Embryonic facial prominence (tissue), 1 donor: ENCODE measurements at regions not wholly inside any gene's neighbourhood (a gene's known extent, or its start where the extent isn't known, plus 50 kb on each side); places are given as distances from the start of the nearest gene placed in this dataset.
"Not testable (repeated sequence)": the region's sequence is repeated elsewhere in the genome, so short reads cannot be mapped to it uniquely, and the experiment has no call there.

ENCODE experiments used
- DNase-seq: peaks from one replicate; pipeline ENCODE4 v3.0.0-alpha.2; 2016; ENCODE audit errors: extremely low spot score

DNA sequence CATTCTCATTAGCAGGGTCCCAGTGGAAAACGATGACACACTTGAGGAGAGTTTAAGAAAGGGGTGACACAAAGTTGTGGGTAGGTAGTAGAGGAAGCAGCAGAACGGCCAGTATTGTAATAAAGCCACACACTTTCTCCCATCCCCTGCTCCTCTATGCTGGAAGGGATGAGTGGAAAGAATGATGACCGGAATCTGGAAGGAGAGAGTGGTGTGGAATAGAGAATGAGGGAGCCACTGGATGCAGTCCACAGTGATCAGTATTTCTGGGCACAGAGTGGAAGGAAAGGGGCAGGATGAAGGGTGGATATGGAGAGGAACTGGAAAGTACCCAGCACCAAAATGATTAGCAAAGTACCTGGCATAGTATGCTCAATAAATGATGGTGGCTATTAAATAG lies 133.8 kb upstream of the DAB2 start:
- no peak for DNase-seq

DNA sequence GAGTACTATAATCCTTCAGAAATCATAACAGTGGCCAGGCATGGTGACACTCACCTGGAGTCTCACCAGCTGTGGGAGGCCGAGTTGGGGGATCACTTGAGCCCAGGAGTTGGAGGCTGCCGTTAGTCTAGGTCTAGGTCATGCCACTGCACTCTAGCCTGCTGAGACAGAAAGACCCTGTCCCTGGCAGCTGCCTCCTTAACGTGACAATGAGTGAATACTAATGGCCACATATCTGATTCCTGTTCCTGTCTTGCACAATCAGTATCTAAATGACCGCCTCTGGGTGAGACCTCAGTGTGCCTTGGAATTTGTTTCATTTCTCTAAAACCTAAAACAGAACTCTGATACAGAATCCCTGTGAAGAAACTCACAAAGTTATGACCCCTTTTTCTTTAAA lies 131.0 kb upstream of the DAB2 start:
- no peak for DNase-seq

DNA sequence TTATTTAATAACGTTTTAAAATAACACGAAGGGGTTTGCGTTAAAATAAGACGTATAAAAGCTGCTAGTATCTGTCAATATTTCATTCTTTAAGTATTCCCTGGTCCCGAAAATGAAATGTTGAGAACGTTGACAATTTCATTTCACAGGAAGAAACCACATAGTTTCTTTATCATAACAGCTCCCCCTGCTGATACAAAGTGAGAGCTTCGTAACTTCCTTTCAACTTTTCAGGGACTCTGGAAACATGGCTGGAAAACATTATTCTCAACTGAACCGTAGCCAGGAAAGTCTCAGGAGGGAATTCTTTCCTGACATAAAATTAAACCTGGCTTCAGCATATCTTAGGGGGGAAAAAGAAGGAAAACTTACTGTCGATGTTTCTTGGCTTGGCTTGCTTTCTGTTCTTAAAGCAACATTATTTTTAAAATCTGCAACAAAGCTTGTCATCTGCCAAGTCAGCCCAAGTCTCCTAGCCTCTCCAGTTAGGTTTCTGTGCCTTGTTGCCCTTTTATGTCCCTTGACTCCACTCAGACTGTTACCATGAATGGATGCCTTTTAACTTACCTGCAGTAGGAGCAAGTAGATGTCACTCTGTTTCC lies 122.9 kb upstream of the DAB2 start:
- DNase-seq = peak; percentile 82

DNA sequence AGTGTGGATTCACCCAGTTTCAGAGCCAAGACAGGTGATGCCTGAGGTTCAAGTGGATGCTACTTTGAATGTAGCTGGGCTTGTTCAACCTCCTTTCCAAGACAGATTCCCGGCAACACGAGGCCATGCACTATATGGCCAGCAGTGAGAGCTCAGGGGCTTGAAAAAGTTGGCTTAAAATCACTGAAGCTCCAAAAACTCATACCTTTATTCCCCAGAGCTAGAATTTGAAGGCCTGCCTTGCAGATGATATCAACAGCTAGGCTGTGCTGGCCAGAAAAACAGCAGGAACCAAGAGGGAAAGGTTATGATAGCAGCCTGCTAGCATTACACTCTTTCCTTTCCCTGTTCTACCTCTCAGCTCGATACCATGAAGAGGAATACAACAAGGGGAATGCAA lies 120.2 kb upstream of the DAB2 start:
- no peak for DNase-seq

DNA sequence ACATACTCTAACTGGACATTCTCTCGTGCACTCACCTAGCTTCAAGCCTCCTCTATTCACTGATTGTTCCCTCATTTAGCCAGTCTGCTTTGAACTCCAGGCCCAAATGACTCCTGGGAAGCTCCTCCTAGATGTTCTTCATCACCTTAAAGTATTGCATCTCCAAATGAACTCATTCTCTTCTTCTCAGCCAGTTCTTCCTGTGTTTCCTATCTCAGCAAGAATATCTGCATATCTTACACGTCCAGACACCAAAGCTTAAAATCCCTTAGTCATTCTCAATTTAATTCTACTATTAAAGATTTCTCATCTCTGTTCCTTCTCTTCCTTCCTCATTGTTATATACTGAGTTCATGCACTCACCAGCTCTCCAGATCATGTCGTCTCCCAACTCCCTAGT lies 118.6 kb upstream of the DAB2 start:
- no peak for DNase-seq

DNA sequence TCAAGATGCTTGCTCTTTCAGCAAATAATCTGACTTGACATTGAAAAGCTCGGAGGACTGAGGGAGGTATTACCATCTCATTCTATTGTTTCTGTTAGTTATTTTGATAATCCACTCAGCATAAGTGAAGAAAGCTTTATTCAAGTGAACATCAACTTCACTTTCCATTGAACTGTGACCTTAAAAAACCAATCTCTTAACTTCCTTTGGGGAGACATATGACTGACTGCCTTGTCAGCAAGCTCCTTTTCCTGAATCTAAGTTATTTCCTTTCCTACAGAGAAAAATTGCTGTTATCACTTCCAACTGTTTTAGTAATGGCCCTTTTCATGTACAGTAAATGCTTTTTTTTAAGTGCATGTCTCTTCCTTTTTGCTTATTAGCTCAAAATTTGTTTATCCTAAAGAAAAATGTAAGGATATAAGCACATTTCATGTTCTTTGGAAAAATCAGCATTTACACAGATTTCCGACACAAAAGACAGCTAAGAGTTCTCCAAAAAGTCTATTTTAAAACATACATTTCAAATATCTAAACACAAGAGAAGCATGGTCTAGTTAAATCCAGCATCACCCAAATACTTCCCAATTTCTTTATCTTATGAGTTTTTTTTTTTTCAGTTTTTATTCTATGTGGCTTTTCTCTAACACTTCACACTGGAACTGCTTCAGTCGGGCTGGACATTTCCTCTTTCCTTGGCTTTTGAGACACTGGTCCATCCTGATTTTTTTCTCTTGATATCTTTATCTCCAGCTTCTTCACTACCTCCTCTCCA lies 117.9 kb upstream of the DAB2 start:
- no peak for DNase-seq

DNA sequence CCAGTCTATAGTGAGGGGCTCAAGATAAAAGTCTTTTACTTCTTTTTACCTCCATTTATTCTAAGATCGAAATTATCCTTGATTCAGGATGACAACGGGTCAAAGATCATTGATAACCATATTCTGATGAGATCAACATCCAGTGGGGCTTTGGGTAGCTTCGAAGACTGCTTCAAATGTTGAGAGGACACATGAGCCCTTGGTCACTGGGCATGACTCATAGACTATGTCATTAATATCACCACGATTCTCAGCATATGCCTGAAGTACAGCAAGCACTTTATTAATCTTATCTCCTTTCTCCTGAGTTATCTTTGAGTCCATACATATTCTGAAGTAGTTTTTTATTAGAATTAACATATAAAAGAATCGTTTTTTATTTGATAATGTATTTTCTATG lies 117.1 kb upstream of the DAB2 start:
- no peak for DNase-seq

DNA sequence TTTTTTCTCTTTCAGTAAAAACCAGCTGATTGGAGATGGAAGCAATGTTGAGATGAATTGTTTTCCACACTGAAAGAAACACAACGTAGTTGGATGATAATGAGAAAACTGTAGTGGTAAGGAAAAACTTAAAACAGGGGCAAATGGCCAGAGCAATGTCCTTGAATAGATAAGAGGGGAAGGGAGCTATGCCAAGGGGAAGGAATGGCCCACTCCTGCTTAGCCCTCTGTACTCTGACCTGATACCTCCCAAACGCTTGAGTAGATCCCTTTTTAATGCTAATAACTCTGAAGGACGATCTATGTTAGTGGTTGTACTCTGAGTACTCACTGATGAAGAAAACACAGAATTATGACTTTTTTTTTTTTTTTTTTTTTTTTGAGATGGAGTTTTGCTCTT lies 114.7 kb upstream of the DAB2 start:
- DNase-seq = no peak

DNA sequence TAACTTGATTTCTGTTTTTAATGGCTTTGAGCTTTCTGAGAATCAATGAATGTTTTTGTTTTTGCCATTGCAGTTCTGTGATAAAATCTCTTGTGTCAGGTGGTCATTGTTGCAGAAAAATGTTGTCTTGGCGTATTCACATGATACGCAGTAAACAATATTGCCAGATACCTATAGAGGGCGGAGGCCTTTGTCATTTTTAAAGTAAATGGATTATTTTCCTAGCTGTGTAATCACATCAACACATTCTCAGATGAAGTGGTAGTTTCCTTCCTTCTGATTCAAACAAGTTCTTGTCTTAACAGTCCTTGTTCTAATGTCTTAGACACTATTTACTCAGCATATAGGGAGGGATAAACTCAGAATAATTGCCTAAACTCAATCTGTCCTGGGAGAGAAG lies 109.9 kb upstream of the DAB2 start:
- no peak for DNase-seq

DNA sequence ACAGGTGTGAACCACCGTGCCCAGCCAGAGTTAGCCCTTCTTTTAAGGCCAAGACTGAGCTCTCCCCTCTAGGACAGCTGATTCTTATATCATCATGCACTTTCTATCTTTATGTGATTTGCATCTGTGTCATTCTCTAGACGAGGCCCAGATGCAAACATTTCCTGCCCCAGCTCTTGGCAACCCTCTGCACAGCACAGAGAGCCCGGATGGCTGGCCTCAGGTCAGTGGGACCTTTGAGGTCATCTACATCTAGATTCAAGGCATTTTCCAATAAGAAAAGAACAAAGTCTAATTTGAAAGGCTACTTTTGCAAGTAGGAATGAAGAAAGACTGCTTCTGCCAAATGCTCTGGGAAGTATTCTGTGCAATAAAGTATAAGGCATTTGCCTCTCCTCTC lies 109.0 kb upstream of the DAB2 start:
- no peak for DNase-seq

DNA sequence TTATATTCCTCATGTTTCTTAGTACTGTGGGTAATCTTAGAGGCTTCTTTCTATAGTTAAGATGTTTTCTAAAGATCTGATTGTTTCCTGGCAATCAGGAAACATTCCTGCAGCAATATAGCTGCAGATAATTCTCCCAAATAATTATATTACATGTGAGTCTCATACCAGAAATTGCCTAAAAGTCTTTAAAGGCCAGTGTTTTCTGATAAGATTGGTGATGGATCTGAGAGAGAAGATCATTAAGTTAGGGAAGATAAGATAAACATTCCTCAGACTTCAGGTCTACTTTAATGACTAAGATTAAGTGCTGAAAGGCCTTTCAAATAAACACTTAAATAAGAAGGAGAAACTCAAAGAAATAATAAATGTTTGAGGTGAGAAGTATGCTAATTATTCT lies 107.7 kb upstream of the DAB2 start:
- no peak for DNase-seq

DNA sequence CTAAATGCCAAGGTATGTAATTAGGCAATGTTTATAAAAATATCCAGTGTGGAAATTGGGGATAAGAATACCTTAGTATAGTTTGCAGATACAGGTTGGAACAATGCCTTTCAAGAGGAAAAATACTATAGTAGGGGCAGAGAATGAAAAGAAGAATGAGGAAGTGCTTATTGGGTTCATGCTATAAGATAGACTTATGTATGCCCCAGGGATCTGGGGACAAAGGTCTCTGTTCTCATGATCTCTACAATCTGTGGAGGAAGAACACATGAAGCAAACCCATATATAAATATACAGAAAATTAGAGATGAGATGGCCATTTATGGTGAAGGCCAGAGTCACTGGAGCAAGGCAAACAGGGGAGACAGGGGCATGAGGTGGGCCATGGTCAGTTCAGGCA lies 106.5 kb upstream of the DAB2 start:
- no peak for DNase-seq

DNA sequence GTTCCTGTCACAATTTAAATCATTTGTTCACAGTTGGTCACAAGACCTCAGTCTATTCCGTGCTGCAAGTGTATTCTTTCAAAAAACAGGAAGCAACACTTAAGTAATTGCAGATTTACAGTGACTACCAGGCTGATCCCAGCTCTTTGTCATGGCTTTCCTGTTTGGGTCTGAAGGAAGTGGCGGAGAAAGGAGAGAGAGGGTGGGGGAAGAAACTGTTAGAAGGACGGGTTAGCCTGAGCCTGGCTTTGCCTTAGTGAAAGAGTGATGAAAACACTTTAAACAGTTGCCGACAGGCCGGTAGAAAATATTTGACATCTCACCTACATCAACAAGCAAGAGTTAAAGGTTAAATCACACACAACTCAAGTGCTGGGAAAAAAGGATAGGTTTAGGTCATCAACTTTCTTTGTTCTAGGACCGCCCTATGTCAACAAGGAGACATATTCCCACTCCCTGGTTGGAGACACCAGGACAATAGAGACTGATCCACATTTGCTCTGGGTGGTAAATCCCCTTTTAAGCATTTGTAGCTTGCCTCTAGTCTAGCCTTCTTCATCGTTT lies 102.2 kb upstream of the DAB2 start:
- DNase-seq = no peak

DNA sequence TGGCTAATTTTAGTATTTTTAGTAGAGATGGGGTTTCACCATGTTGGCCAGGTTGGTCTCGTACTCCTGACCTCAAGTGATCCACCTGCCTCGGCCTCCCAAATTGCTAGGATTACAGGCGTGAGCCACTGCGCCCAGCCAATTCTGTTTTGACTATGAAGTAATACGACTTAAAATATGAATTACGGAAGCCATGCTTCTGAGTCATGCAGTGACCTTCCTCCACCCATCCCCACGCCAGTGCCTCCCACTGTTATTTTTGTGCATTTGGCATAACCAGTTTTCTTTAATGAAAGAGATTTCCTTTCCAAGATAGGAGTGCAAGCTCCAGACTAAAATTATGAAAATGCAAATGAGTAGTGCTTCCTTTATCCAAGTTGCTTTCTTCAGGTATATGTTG lies 101.0 kb upstream of the DAB2 start:
- DNase-seq = not testable (repeated sequence)

DNA sequence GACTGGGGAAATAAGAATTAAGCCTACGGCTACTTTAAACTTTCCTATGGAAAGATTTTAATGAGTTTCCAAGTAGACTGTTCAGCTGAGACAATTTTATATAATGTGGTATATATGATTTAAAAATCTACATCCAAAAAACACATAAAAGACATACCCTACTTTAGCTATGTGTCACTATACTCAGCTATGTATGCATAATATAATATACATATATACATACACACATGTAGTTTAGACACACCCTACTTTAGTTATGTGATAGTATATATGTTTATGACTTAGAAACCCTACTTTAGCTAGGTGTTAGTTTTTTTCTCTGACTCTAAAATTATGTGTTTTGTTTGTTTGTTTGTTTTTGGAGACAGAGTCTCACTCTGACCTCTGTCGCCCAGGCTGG lies 100.5 kb upstream of the DAB2 start:
- no peak for DNase-seq

DNA sequence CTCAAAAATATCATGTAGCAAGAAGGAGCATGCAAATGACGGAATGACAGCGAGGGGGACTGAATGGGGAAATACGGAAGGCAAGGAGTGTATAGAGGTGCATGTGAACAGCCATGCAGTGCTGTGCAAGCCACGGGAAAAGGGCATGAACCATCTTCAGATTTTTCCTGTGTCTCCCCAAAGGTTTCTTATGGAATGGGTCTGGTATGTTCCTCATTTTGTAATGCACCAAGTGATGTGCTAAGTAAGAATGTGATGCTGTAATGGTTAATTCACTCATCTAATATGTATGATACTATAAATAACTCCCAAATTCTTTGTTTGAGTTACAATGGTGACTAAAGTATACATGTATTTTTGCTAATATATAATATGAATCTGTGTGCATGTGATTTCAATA lies 99.0 kb upstream of the DAB2 start:
- no peak for DNase-seq

DNA sequence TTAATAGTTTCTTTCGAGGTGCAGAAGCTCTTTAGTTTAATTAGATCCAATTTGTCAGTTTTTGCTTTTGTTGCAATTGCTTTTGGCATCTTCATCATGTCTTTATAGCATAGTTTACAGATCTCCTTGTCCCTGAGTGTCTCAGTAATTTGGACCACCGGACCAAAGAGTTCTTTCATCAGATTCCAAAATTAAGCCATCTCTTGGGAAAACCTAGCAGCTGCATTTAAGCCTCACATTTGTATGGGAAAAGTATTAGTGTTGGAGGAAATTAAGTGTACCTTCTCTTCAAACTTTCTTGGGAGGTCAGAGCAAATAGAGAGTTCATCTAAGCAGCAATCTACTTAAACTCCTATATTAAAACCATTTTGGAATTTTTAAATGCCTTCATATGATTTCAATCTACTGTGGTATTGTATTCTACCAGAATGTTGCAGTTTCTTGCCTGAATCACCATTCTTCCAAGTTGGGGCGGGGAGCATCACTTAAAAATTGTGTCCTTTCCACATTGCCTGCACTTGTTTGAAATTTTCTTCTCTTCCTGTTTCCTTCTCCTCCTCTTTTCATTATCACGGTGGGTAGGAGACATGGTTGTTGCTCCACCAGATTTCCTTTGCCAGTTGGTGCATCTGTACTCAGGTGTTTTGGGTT lies 97.3 kb upstream of the DAB2 start:
- no peak for DNase-seq

DNA sequence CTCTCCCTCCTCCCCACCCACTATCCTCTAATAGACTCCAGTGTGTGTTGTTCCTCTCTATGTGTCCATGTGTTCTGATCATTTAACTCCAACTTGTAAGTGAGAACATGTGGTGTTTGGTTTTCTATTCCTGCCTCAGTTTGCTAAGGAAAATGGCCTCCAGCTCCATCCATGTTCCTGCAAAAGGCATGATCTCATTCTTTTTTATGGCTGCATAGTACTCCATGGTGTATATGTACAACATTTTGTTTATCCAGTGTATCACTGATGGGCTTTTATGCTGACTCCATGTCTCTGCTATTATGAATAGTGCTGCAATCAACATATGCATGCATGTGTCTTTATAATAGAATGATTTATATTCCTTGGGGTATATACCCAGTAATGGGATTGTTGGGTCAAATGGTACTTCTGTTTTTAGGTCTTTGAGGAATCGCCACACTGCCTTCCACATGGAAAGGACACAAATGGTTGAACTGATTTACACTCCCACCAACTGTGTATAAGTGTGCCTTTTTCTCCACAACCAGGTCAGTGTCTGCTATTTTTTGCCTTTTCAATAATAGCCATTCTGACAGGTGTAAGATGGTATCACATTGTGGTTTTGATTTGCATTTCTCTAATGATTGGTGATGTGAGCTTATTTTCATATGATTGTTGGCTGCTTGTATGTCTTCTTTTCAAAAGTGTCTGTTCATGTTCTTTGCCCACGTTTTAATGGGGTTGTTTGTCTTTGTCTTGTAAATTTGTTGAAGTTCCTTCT lies 96.5 kb upstream of the DAB2 start:
- no peak for DNase-seq

DNA sequence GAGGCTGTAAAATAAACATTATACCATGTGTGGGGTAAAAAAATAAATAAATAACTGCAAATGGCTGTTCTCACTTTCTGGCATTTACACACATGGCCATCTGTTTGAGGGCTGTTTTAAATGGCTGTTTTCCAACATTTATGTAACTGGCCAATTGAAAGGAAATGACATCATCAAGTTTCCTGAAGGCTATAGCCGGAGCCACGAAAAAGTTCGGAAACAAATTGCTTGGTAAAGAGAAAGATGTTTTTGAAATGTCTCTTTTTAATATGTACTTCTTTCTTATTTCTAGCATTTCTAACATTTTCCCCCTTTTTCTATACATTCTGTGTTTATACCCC lies 95.4 kb upstream of the DAB2 start:
- DNase-seq = peak; percentile 60

DNA sequence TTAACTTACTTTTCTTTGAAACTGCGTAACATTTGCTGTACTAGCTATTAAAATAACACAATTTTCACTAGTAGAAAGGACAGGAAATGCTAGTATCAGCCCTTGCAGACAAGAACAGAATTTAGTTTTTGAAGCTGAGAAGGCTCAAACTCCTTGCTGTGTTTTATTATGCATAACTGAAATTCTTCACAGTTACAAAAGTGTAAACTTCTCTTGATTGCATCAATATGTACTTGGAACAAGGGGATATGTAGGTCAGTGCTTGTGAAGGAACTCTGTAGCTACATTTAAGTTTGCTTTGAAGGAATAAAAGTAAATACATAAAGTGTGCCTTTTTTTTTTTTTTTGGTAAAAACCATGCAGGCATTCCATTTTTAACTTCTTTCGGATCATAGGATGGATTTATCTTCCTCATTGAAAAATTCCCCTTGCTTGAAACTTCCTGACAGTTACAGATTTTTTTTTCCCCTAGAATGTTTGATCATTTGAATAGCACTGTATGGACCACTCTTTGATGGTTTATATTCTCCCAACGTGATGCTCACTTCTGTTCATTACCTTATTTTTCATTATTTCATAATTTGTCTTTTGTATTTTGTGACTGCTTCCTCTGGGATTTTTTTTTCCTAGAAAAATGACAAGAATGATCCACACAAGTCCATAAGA lies 94.9 kb upstream of the DAB2 start:
- DNase-seq = no peak

DNA sequence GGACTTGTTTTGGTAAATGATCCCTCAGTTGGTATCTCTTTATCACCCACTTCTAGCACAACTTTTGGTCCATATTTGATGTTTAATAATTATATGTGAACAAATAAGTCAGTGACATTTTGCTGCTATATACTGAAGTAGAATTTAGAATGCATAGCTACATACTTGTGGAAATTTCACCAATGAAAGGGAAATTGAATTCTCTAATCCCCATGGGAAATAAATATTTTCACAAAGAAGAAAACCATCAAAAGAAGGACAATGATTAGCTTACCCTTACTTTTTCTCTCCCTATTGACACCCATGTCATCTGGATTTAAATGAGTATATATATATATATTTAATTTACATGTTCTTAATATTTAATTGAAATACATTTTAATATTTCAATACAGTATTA lies 94.3 kb upstream of the DAB2 start:
- no peak for DNase-seq

DNA sequence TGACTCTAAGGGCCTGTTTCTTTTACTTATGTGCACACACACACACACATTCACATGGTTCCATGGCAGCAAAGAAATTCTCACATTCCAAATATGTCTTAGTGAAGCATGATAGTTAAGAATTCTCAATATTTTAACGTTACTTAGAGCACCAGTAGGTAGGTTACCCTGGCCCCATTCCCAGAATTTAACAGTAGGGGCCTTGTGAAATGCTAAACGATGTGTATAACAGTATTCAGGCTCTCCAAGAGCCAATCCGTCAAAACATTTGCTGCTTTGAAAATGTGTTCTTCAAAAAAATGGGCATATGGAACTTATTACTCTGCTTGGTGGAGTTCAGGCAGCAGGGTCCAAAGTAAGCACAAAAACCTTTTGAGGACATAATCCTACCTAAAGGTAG lies 93.7 kb upstream of the DAB2 start:
- peak; percentile 68 for DNase-seq
